GM12872 (cell line): ENCODE measurements at regions not wholly inside any gene's neighbourhood (a gene's known extent, or its start where the extent isn't known, plus 50 kb on each side); places are given as distances from the start of the nearest gene placed in this dataset.

Experiments used
- CTCF ChIP-seq: IDR thresholded peaks from 3 replicates; pipeline ENCODE4 v1.5.1; 2011; ENCODE audit warnings: low read depth, mild to moderate bottlenecking, low read length, moderate library complexity; ENCODE audit not compliant: insufficient read depth

- no peak for TF ChIP-seq CTCF
Observed at GRCh38 chr2:100757621-100758394, 62.1 kb upstream of the NPAS2 start.

- no peak for TF ChIP-seq CTCF
Observed at GRCh38 chr2:100759901-100760300, 60.0 kb upstream of the NPAS2 start.

GRCh38 chr2:100761365-100761764 lies 58.6 kb upstream of the NPAS2 start:
- no peak for TF ChIP-seq CTCF

GRCh38 chr2:100764430-100764829 lies 55.5 kb upstream of the NPAS2 start:
- no peak for TF ChIP-seq CTCF

GRCh38 chr2:100765481-100765880 lies 54.5 kb upstream of the NPAS2 start:
- no peak for TF ChIP-seq CTCF

- TF ChIP-seq CTCF, result no peak
Observed at GRCh38 chr2:100766256-100766655, 53.7 kb upstream of the NPAS2 start.

GRCh38 chr2:100766806-100767205 lies 53.1 kb upstream of the NPAS2 start:
- TF ChIP-seq CTCF, result no peak
